NCI-H2227 treated with DMSO at 0.1 percent for 48 hours (cell line): ENCODE measurements at regions not wholly inside any gene's neighbourhood (a gene's known extent, or its start where the extent isn't known, plus 50 kb on each side); places are given as distances from the start of the nearest gene placed in this dataset.
"Not testable (repeated sequence)": the region's sequence is repeated elsewhere in the genome, so short reads cannot be mapped to it uniquely, and the experiment has no call there.

ENCODE experiments used
- DNase-seq: peaks from one replicate; lab custom pipeline; 2025; lab: John Stamatoyannopoulos, UW

GRCh38 chr18:78271790-78272189, 707.8 kb upstream of the SALL3 start:
- DNase-seq, result no peak

- no peak for DNase-seq
Measured at GRCh38 chr18:78273876-78274275, 705.7 kb upstream of the SALL3 start.

GRCh38 chr18:78283425-78283824, 696.2 kb upstream of the SALL3 start:
- DNase-seq, result not testable (repeated sequence)

GRCh38 chr18:78292618-78293380, 686.8 kb upstream of the SALL3 start:
- no peak for DNase-seq

GRCh38 chr18:78293540-78293939, 686.1 kb upstream of the SALL3 start:
- no peak for DNase-seq

- no peak for DNase-seq
Measured at GRCh38 chr18:78293940-78294541, 685.6 kb upstream of the SALL3 start.

- DNase-seq, result no peak
Measured at GRCh38 chr18:78295262-78295661, 684.4 kb upstream of the SALL3 start.

GRCh38 chr18:78296166-78296565, 683.5 kb upstream of the SALL3 start:
- no peak for DNase-seq

- DNase-seq, result no peak
Measured at GRCh38 chr18:78297048-78297447, 682.6 kb upstream of the SALL3 start.

- DNase-seq, result no peak
Measured at GRCh38 chr18:78303519-78304191, 676.0 kb upstream of the SALL3 start.

- DNase-seq, result no peak
Measured at GRCh38 chr18:78304192-78305164, 675.1 kb upstream of the SALL3 start.

- no peak for DNase-seq
Measured at GRCh38 chr18:78305789-78306188, 673.8 kb upstream of the SALL3 start.

GRCh38 chr18:78309307-78309706, 670.3 kb upstream of the SALL3 start:
- DNase-seq, result no peak

- DNase-seq, result no peak
Measured at GRCh38 chr18:78309924-78310323, 669.7 kb upstream of the SALL3 start.

- no peak for DNase-seq
Measured at GRCh38 chr18:78319264-78319663, 660.4 kb upstream of the SALL3 start.

GRCh38 chr18:78319961-78320360, 659.7 kb upstream of the SALL3 start:
- DNase-seq, result no peak

- no peak for DNase-seq
Measured at GRCh38 chr18:78321402-78321801, 658.2 kb upstream of the SALL3 start.

GRCh38 chr18:78323453-78324197, 656.0 kb upstream of the SALL3 start:
- no peak for DNase-seq

GRCh38 chr18:78327643-78328042, 652.0 kb upstream of the SALL3 start:
- DNase-seq, result no peak

- no peak for DNase-seq
Measured at GRCh38 chr18:78330766-78331165, 648.9 kb upstream of the SALL3 start.

GRCh38 chr18:78352910-78353309, 626.7 kb upstream of the SALL3 start:
- DNase-seq, result no peak
